HEK293 (cell line): ENCODE measurements at regions not wholly inside any gene's neighbourhood (a gene's known extent, or its start where the extent isn't known, plus 50 kb on each side); places are given as distances from the start of the nearest gene placed in this dataset.

ENCODE experiments used
- CTCF ChIA-PET: fragments of 350-600 bp; formaldehyde crosslinking; extraction: SDS; loops from one replicate; lab custom pipeline; 2021; ENCODE audit warnings: antibody characterized with exemption; lab: Yijun Ruan, JAX
- POLR2A ChIA-PET: fragments of 300-600 bp; formaldehyde crosslinking; extraction: SDS; loops from one replicate; lab custom pipeline; 2020; ENCODE audit warnings: antibody characterized with exemption, inconsistent platforms; lab: Yijun Ruan, JAX
- H3K27ac ChIP-seq: fragments of 200-500 bp; sonication (Bioruptor generic); 2 replicates; pipeline ENCODE4 v1.5.1; 2014; ENCODE audit warnings: low read depth, low read length, control low read depth, inconsistent platforms; ENCODE audit errors: extremely low read depth
- H3K36me3 ChIP-seq, 2 experiments: fragments of 200-500 bp in 1 of 2; sonication (Bioruptor generic) in 1 of 2; 1 replicate in 1 of 2; 2 replicates in 1 of 2; pipeline ENCODE4 v1.5.1; 2014 to 2017; ENCODE audit warnings: inconsistent platforms in 2 of 2, low read length in 2 of 2; ENCODE audit not compliant: control insufficient read depth in 2 of 2, insufficient read depth in 1 of 2
- H3K4me1 ChIP-seq: fragments of 200-500 bp; sonication (Bioruptor generic); 2 replicates; pipeline ENCODE4 v1.5.1; 2014; ENCODE audit warnings: mild to moderate bottlenecking, low read length, inconsistent platforms; ENCODE audit not compliant: control insufficient read depth, insufficient read depth
- H3K4me3 ChIP-seq: 2 replicates; pipeline ENCODE4 v1.5.1; 2011; ENCODE audit warnings: low read depth, mild to moderate bottlenecking, control low read depth, low read length, moderate library complexity
- H3K9me3 ChIP-seq: fragments of 200-500 bp; sonication (Bioruptor generic); 2 replicates; pipeline ENCODE4 v1.5.1; 2014; ENCODE audit warnings: low read depth, low read length, inconsistent platforms; ENCODE audit not compliant: control insufficient read depth, insufficient read depth
- EGR2 ChIP-seq: fragments of 450-650 bp; formaldehyde crosslinking; IDR thresholded peaks from 2 replicates; pipeline ENCODE4 v1.5.1; 2016; ENCODE audit warnings: low read depth, missing biosample characterization, missing genetic modification characterization
- PRDM1 ChIP-seq: fragments of 450-650 bp; formaldehyde crosslinking; IDR thresholded peaks from 2 replicates; pipeline ENCODE4; 2016; ENCODE audit warnings: missing biosample characterization, missing genetic modification characterization
- SETDB1 ChIP-seq: IDR thresholded peaks from one replicate; pipeline ENCODE4 v1.6.1; 2017; ENCODE audit warnings: mild to moderate bottlenecking, low read length, moderate library complexity, mixed read lengths; ENCODE audit not compliant: insufficient read length
- ZBTB7A ChIP-seq: fragments of 450-650 bp; formaldehyde crosslinking; IDR thresholded peaks from 2 replicates; pipeline ENCODE4 v1.5.1; 2016; ENCODE audit warnings: low read depth, missing biosample characterization, missing genetic modification characterization
- ZFHX2 ChIP-seq: fragments of 450-650 bp; formaldehyde crosslinking; conservative IDR thresholded peaks from 2 replicates; pipeline ENCODE4 v1.5.1; 2016; ENCODE audit warnings: missing biosample characterization, missing genetic modification characterization
- ZFP37 ChIP-seq: fragments of 450-650 bp; formaldehyde crosslinking; IDR thresholded peaks from 2 replicates; pipeline ENCODE4 v1.5.1; 2016; ENCODE audit warnings: missing biosample characterization, missing genetic modification characterization
- ZNF175 ChIP-seq: fragments of 450-650 bp; formaldehyde crosslinking; IDR thresholded peaks from 2 replicates; pipeline ENCODE4 v1.5.1; 2016; ENCODE audit warnings: missing biosample characterization, missing genetic modification characterization
- ZNF248 ChIP-seq: fragments of 450-650 bp; formaldehyde crosslinking; IDR thresholded peaks from 2 replicates; pipeline ENCODE4 v1.5.1; 2017; ENCODE audit warnings: missing biosample characterization, missing genetic modification characterization
- ZNF398 ChIP-seq: fragments of 450-650 bp; formaldehyde crosslinking; IDR thresholded peaks from 2 replicates; pipeline ENCODE4 v1.5.1; 2017; ENCODE audit warnings: missing biosample characterization, missing genetic modification characterization
- ZNF423 ChIP-seq: fragments of 450-650 bp; formaldehyde crosslinking; IDR thresholded peaks from 2 replicates; pipeline ENCODE4 v1.5.1; 2016; ENCODE audit warnings: missing biosample characterization, missing genetic modification characterization
- ZNF530 ChIP-seq: fragments of 450-650 bp; formaldehyde crosslinking; IDR thresholded peaks from 2 replicates; pipeline ENCODE4 v1.5.1; 2016; ENCODE audit warnings: low read depth, missing biosample characterization, missing genetic modification characterization
- ZNF623 ChIP-seq: fragments of 450-650 bp; formaldehyde crosslinking; IDR thresholded peaks from 2 replicates; pipeline ENCODE4 v1.5.1; 2016; ENCODE audit warnings: missing biosample characterization, missing genetic modification characterization
- TF ChIP-seq, protein P1 (sequence below): fragments of 450-650 bp; formaldehyde crosslinking; IDR thresholded peaks from 2 replicates; pipeline ENCODE4 v1.5.1; 2017; ENCODE audit warnings: missing biosample characterization, missing genetic modification characterization
- TF ChIP-seq, protein P2 (sequence below): fragments of 450-650 bp; formaldehyde crosslinking; IDR thresholded peaks from 2 replicates; pipeline ENCODE4 v1.5.1; 2017; ENCODE audit warnings: missing biosample characterization, missing genetic modification characterization
- TF ChIP-seq, protein P3 (sequence below): fragments of 450-650 bp; formaldehyde crosslinking; IDR thresholded peaks from 2 replicates; pipeline ENCODE4 v1.5.1; 2016; ENCODE audit warnings: missing biosample characterization, missing genetic modification characterization
- TF ChIP-seq, protein P4 (sequence below): fragments of 450-650 bp; formaldehyde crosslinking; IDR thresholded peaks from 2 replicates; pipeline ENCODE4 v1.5.1; 2016; ENCODE audit warnings: missing biosample characterization, missing genetic modification characterization, borderline replicate concordance

DNA sequence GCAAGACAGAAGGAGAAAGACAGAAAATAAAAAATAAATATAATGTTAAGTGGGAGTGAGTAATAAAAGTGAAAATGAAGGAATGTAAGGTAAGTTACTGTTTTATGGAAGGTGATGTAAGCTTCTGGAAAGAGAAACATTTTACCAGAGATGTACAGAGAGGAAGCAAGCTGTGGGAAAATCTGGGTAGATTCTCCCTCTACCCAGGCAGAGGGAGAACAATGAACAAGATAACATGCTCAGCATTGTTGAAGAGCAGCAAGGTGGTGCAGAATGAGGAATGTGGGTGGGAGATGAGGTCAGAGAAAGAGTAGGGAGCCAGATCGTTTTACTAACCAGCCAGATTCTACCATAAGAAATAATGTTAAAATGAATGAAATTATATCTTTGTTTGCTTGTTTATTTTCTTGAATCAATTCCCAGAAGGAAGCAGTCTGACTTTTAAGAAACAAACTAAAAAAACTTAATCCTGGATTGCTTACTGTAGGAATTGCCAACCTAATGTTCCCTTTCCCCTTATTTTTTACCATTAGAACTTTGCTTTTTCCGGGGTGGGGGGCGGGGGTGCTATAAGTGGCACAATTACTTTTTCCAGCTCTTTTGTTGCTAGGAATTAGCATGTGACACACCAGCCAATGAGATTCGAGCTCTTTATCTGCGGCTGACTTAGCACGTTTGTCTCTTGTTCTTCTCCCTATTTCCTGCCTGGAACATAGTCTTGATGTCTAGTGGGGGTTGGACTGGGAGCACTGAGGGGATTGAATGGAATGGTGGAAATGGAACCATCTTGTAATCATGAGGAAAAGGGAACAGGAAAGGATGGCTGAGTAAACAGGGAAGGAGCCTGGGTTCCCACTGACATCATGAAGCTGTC lies 356.7 kb downstream of the TMEM167A start:
- H3K4me3 ChIP-seq: no peak overlapping the region
- no peaks in the 10 kb centered on the region for H3K9me3 ChIP-seq
- ChIA-PET POLR2A (interaction anchor here (0.6 kb wide), 2 partner anchors 339 to 353 kb away, joined by 3 read pairs; no protein-coding TSS in a partner anchor), CTCF (no interaction called here)
- no peaks in the 10 kb centered on the region for H3K4me1 ChIP-seq
- H3K27ac ChIP-seq: no peak overlapping the region
- TF ChIP-seq EGR2 (tag by site-specific recombination): peak; percentile 34; the same call in 1 of the 2 replicates
- no peak for TF ChIP-seq ZNF423 (tag by site-specific recombination)
- TF ChIP-seq ZFP37 (tag by site-specific recombination): no peak
- TF ChIP-seq, protein P1, sequence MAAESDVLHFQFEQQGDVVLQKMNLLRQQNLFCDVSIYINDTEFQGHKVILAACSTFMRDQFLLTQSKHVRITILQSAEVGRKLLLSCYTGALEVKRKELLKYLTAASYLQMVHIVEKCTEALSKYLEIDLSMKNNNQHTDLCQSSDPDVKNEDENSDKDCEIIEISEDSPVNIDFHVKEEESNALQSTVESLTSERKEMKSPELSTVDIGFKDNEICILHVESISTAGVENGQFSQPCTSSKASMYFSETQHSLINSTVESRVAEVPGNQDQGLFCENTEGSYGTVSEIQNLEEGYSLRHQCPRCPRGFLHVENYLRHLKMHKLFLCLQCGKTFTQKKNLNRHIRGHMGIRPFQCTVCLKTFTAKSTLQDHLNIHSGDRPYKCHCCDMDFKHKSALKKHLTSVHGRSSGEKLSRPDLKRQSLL (tag by site-specific recombination): no peak
- peak; percentile 24 for TF ChIP-seq SETDB1
- TF ChIP-seq ZNF175 (tag by site-specific recombination): no peak
- TF ChIP-seq ZNF530 (tag by site-specific recombination): no peak
- TF ChIP-seq, protein P2, sequence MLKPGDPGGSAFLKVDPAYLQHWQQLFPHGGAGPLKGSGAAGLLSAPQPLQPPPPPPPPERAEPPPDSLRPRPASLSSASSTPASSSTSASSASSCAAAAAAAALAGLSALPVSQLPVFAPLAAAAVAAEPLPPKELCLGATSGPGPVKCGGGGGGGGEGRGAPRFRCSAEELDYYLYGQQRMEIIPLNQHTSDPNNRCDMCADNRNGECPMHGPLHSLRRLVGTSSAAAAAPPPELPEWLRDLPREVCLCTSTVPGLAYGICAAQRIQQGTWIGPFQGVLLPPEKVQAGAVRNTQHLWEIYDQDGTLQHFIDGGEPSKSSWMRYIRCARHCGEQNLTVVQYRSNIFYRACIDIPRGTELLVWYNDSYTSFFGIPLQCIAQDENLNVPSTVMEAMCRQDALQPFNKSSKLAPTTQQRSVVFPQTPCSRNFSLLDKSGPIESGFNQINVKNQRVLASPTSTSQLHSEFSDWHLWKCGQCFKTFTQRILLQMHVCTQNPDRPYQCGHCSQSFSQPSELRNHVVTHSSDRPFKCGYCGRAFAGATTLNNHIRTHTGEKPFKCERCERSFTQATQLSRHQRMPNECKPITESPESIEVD: no peak
- 0 out of 2 replicates have a peak, but pooled peaks have one; percentile 9 for TF ChIP-seq ZNF398
- TF ChIP-seq ZFHX2 (tag by site-specific recombination): peak; percentile 51
- no peak for TF ChIP-seq ZNF248 (tag by site-specific recombination)
- no peak for TF ChIP-seq ZBTB7A (tag by site-specific recombination)
- TF ChIP-seq PRDM1 (tag by site-specific recombination): peak; percentile 58; the same call in 1 of the 2 replicates
- TF ChIP-seq, protein P3, sequence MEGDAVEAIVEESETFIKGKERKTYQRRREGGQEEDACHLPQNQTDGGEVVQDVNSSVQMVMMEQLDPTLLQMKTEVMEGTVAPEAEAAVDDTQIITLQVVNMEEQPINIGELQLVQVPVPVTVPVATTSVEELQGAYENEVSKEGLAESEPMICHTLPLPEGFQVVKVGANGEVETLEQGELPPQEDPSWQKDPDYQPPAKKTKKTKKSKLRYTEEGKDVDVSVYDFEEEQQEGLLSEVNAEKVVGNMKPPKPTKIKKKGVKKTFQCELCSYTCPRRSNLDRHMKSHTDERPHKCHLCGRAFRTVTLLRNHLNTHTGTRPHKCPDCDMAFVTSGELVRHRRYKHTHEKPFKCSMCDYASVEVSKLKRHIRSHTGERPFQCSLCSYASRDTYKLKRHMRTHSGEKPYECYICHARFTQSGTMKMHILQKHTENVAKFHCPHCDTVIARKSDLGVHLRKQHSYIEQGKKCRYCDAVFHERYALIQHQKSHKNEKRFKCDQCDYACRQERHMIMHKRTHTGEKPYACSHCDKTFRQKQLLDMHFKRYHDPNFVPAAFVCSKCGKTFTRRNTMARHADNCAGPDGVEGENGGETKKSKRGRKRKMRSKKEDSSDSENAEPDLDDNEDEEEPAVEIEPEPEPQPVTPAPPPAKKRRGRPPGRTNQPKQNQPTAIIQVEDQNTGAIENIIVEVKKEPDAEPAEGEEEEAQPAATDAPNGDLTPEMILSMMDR: no peak
- no peak for TF ChIP-seq ZNF623 (tag by site-specific recombination)
- TF ChIP-seq, protein P4, sequence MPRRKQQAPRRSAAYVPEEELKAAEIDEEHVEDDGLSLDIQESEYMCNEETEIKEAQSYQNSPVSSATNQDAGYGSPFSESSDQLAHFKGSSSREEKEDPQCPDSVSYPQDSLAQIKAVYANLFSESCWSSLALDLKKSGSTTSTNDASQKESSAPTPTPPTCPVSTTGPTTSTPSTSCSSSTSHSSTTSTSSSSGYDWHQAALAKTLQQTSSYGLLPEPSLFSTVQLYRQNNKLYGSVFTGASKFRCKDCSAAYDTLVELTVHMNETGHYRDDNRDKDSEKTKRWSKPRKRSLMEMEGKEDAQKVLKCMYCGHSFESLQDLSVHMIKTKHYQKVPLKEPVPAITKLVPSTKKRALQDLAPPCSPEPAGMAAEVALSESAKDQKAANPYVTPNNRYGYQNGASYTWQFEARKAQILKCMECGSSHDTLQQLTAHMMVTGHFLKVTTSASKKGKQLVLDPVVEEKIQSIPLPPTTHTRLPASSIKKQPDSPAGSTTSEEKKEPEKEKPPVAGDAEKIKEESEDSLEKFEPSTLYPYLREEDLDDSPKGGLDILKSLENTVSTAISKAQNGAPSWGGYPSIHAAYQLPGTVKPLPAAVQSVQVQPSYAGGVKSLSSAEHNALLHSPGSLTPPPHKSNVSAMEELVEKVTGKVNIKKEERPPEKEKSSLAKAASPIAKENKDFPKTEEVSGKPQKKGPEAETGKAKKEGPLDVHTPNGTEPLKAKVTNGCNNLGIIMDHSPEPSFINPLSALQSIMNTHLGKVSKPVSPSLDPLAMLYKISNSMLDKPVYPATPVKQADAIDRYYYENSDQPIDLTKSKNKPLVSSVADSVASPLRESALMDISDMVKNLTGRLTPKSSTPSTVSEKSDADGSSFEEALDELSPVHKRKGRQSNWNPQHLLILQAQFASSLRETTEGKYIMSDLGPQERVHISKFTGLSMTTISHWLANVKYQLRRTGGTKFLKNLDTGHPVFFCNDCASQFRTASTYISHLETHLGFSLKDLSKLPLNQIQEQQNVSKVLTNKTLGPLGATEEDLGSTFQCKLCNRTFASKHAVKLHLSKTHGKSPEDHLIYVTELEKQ (tag by site-specific recombination): no peak
- no peaks in the 10 kb centered on the region for H3K36me3 ChIP-seq
